ENCODE measurements at regions not wholly inside any gene's neighbourhood (a gene's known extent, or its start where the extent isn't known, plus 50 kb on each side); places are given as distances from the start of the nearest gene placed in this dataset.

DNA sequence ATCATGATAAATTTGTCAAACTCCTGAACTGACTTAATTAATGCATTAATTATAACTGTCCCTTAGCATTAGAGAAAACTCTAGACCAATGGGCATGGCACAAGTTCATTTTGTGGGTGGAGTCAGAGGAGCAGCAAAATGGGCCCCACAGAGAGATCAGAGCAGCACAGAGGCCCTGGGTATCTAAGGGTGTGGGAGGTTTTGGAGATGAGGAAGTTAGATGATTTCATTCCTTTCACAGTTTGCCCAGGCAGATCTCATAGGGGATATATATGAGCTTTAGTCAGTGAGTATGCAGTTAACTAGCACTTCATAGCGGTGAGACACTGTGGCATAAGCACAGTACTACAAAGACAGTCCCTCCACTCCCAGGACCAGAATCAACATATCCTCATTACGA, 117.3 kb downstream of the MAB21L3 start:
- ChIA-PET CTCF (no interaction called here), POLR2A (ENCODE audit: low non-redundant PET) (no interaction called here)
- no peak overlapping the region for H3K27ac ChIP-seq (ENCODE audit: low read depth, low read length, poor library complexity, severe bottlenecking)
- H3K4me1 ChIP-seq (ENCODE audit: insufficient read depth, low read length, poor library complexity, severe bottlenecking), result peaks cover 50% of the 10 kb centered on the region
- H3K9me3 ChIP-seq (ENCODE audit: low read depth, low read length, poor library complexity, severe bottlenecking), result no peaks in the 10 kb centered on the region
- intact Hi-C loops (cut with micrococcal nuclease; ENCODE audit: unreplicated experiment), result no loop called here
- no peaks in the 10 kb centered on the region for H3K36me3 ChIP-seq (ENCODE audit: insufficient read depth, low read length, poor library complexity, severe bottlenecking)
- no TSS peak for BruUV-seq (replicated peaks)
- H3K4me3 ChIP-seq (ENCODE audit: low read depth, low read length, poor library complexity, severe bottlenecking), result no peak overlapping the region
- no peaks in the 10 kb centered on the region for H3K27me3 ChIP-seq (replicated peaks; ENCODE audit: insufficient read depth, low read depth, low read length, poor library complexity)
- no peak for DNase-seq (ENCODE audit: low spot score)
- TF ChIP-seq, protein P1, sequence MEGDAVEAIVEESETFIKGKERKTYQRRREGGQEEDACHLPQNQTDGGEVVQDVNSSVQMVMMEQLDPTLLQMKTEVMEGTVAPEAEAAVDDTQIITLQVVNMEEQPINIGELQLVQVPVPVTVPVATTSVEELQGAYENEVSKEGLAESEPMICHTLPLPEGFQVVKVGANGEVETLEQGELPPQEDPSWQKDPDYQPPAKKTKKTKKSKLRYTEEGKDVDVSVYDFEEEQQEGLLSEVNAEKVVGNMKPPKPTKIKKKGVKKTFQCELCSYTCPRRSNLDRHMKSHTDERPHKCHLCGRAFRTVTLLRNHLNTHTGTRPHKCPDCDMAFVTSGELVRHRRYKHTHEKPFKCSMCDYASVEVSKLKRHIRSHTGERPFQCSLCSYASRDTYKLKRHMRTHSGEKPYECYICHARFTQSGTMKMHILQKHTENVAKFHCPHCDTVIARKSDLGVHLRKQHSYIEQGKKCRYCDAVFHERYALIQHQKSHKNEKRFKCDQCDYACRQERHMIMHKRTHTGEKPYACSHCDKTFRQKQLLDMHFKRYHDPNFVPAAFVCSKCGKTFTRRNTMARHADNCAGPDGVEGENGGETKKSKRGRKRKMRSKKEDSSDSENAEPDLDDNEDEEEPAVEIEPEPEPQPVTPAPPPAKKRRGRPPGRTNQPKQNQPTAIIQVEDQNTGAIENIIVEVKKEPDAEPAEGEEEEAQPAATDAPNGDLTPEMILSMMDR (conservative IDR thresholded peaks at IDR 0.05; ENCODE audit: low read depth, low read length), result no peak
- TF ChIP-seq EZH2 (IDR thresholded peaks at IDR 0.05; ENCODE audit: borderline replicate concordance, low read depth, low read length, poor library complexity, severe bottlenecking), result no peak

DNA sequence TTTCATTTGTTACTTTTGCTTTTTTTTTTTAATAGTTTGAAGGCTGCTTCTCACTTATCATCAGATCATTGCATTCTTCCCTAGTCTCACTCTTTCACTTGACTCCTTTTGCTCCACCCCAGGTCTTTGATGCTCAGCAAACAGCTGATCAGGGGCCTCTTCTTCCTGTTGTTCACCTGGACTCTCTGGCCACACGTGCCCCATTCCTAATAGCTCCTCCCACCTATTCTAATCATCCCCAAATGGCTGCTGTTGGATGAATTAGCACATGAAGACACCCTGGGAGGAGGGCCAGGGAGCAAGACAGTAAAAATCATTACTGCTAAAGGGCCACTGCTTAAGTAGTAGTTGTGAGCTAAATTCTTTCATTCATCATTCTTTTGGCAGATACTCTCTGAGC, 119.5 kb downstream of the MAB21L3 start:
- CTCF ChIA-PET, result no interaction called here
- intact Hi-C loops (cut with micrococcal nuclease; ENCODE audit: unreplicated experiment), result no loop called here
- BruUV-seq (replicated peaks), result no TSS peak

DNA sequence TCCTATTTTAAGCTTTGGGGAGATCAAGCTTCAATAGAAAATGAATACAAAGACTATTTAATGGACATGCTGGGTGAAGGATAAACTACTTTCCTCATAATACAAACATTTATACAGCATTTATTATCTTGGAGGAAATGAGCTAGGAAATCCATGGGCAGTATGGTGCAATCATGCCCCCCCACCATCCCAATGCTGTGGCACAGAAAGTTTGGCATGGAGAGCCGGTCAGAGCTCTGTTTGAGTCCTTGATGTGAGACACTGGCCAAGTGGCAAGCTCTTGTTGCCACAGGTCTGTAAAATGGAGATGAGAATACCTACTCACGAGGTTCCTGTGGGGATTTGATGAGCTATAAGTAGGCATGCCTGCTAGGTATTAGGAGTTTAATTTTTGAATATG, 120.6 kb downstream of the MAB21L3 start:
- ChIA-PET POLR2A (ENCODE audit: low non-redundant PET) (no interaction called here), CTCF (no interaction called here)
- peaks cover 38% of the 10 kb centered on the region for H3K4me1 ChIP-seq (ENCODE audit: insufficient read depth, low read length, poor library complexity, severe bottlenecking)
- H3K36me3 ChIP-seq (ENCODE audit: insufficient read depth, low read length, poor library complexity, severe bottlenecking), result no peaks in the 10 kb centered on the region
- TF ChIP-seq, protein P1 (conservative IDR thresholded peaks at IDR 0.05; ENCODE audit: low read depth, low read length), result no peak
- TF ChIP-seq EZH2 (IDR thresholded peaks at IDR 0.05; ENCODE audit: borderline replicate concordance, low read depth, low read length, poor library complexity, severe bottlenecking), result no peak
- no TSS peak for BruUV-seq (replicated peaks)
- DNase-seq (ENCODE audit: low spot score), result peak; percentile 37
- H3K9me3 ChIP-seq (ENCODE audit: low read depth, low read length, poor library complexity, severe bottlenecking), result no peaks in the 10 kb centered on the region
- peak overlapping the region; percentile 28 for H3K27ac ChIP-seq (ENCODE audit: low read depth, low read length, poor library complexity, severe bottlenecking)
- no peaks in the 10 kb centered on the region for H3K27me3 ChIP-seq (replicated peaks; ENCODE audit: insufficient read depth, low read depth, low read length, poor library complexity)
- intact Hi-C loops (cut with micrococcal nuclease; ENCODE audit: unreplicated experiment), result no loop called here
- H3K4me3 ChIP-seq (ENCODE audit: low read depth, low read length, poor library complexity, severe bottlenecking), result no peak overlapping the region

More for the DNA sequence above, 119.5 kb downstream of the MAB21L3 start:
- H3K27ac ChIP-seq (ENCODE audit: low read depth, low read length, poor library complexity, severe bottlenecking), result no peak overlapping the region
- no peak for TF ChIP-seq EZH2 (IDR thresholded peaks at IDR 0.05; ENCODE audit: borderline replicate concordance, low read depth, low read length, poor library complexity, severe bottlenecking)
- TF ChIP-seq, protein P1 (conservative IDR thresholded peaks at IDR 0.05; ENCODE audit: low read depth, low read length), result no peak
- H3K4me1 ChIP-seq (ENCODE audit: insufficient read depth, low read length, poor library complexity, severe bottlenecking), result peaks cover 48% of the 10 kb centered on the region
- no peak overlapping the region for H3K4me3 ChIP-seq (ENCODE audit: low read depth, low read length, poor library complexity, severe bottlenecking)
- H3K36me3 ChIP-seq (ENCODE audit: insufficient read depth, low read length, poor library complexity, severe bottlenecking), result no peaks in the 10 kb centered on the region
- no peaks in the 10 kb centered on the region for H3K27me3 ChIP-seq (replicated peaks; ENCODE audit: insufficient read depth, low read depth, low read length, poor library complexity)
- DNase-seq (ENCODE audit: low spot score), result no peak
- POLR2A ChIA-PET (ENCODE audit: low non-redundant PET), result no interaction called here
- no peaks in the 10 kb centered on the region for H3K9me3 ChIP-seq (ENCODE audit: low read depth, low read length, poor library complexity, severe bottlenecking)
